Thoracic aorta (tissue), 2 donors: ENCODE measurements at regions not wholly inside any gene's neighbourhood (a gene's known extent, or its start where the extent isn't known, plus 50 kb on each side); places are given as distances from the start of the nearest gene placed in this dataset.
"Not testable (repeated sequence)": the region's sequence is repeated elsewhere in the genome, so short reads cannot be mapped to it uniquely, and the experiment has no call there.

Experiments used
- ATAC-seq: fragments of 150-250 bp; one replicate; pipeline ENCODE4 v1.8.0; 2017; ENCODE audit warnings: low read depth; ENCODE audit not compliant: insufficient number of reproducible peaks, low FRiP score
- DNase-seq: peaks from one replicate; pipeline ENCODE4 v3.0.0-alpha.2; 2020; ENCODE audit warnings: low spot score
- H3K27ac ChIP-seq, 2 donors: fragments of 200-600 bp; sonication (generic); 1 replicate in 1 of 2; 2 replicates in 1 of 2; pipeline ENCODE4 v1.5.1; 2016; ENCODE audit warnings: mild to moderate bottlenecking in 2 of 2, moderate library complexity in 2 of 2
- H3K27me3 ChIP-seq: fragments of 200-600 bp; sonication (generic); replicated peaks from 2 replicates; pipeline ENCODE4 v1.6.0; 2016; ENCODE audit warnings: mild to moderate bottlenecking; ENCODE audit not compliant: insufficient read depth
- H3K36me3 ChIP-seq: fragments of 200-600 bp; sonication (generic); one replicate; pipeline ENCODE4 v1.5.1; 2016
- H3K4me1 ChIP-seq, 2 donors: fragments of 200-600 bp; sonication (generic); 1 replicate in 1 of 2; 2 replicates in 1 of 2; pipeline versions ENCODE4 v1.5.1 to v1.6.0; 2016; ENCODE audit warnings: low read depth in 2 of 2, mild to moderate bottlenecking in 1 of 2; ENCODE audit not compliant: control insufficient read depth in 1 of 2
- H3K4me3 ChIP-seq: fragments of 200-600 bp; sonication (generic); 2 replicates; pipeline ENCODE4 v1.5.1; 2016; ENCODE audit warnings: mild to moderate bottlenecking
- H3K9me3 ChIP-seq: fragments of 200-600 bp; sonication (generic); 2 replicates; pipeline ENCODE4 v1.5.1; 2016
- CTCF ChIP-seq: fragments of 200-600 bp; sonication (generic); IDR thresholded peaks from one replicate; pipeline ENCODE4 v1.5.1; 2019; ENCODE audit warnings: antibody characterized with exemption

GRCh38 chr1:47491341-47491753 is 53.5 kb downstream of the FOXD2 start:
- no peaks in the 10 kb centered on the region for H3K27me3 ChIP-seq
- H3K4me3 ChIP-seq, result no peak overlapping the region
- ATAC-seq (no peak), DNase-seq (no peak)
- H3K36me3 ChIP-seq, result no peaks in the 10 kb centered on the region
- TF ChIP-seq CTCF, result no peak
- no peak overlapping the region for H3K27ac ChIP-seq
- H3K4me1 ChIP-seq, result no peaks in the 10 kb centered on the region
- H3K9me3 ChIP-seq, result no peaks in the 10 kb centered on the region

GRCh38 chr1:47495176-47495713 is 57.4 kb downstream of the FOXD2 start:
- ATAC-seq, result no peak
- Histone ChIP-seq H3K36me3 (no peaks in the 10 kb centered on the region), H3K27ac (no peak overlapping the region), H3K9me3 (no peaks in the 10 kb centered on the region), H3K4me3 (no peak overlapping the region), H3K27me3 (no peaks in the 10 kb centered on the region), H3K4me1 (no peaks in the 10 kb centered on the region)
- no peak for DNase-seq
- no peak for TF ChIP-seq CTCF

- Histone ChIP-seq H3K4me1 (no peaks in the 10 kb centered on the region), H3K27me3 (no peaks in the 10 kb centered on the region), H3K9me3 (no peaks in the 10 kb centered on the region), H3K4me3 (no peak overlapping the region), H3K27ac (no peak overlapping the region), H3K36me3 (no peaks in the 10 kb centered on the region)
- TF ChIP-seq CTCF, result no peak
- DNase-seq (no peak), ATAC-seq (no peak)
Measured at GRCh38 chr1:47498551-47498950, 60.7 kb downstream of the FOXD2 start.

- no peaks in the 10 kb centered on the region for H3K36me3 ChIP-seq
- H3K27ac ChIP-seq, result no peak overlapping the region
- H3K4me3 ChIP-seq, result no peak overlapping the region
- no peaks in the 10 kb centered on the region for H3K27me3 ChIP-seq
- ATAC-seq (no peak), DNase-seq (no peak)
- no peak for TF ChIP-seq CTCF
- H3K4me1 ChIP-seq, result no peaks in the 10 kb centered on the region
- H3K9me3 ChIP-seq, result no peaks in the 10 kb centered on the region
Measured at GRCh38 chr1:47501069-47501468, 63.2 kb downstream of the FOXD2 start.

GRCh38 chr1:47502746-47503370 is 65.0 kb downstream of the FOXD2 start:
- no peak for DNase-seq
- Histone ChIP-seq H3K9me3 (no peaks in the 10 kb centered on the region), H3K36me3 (no peaks in the 10 kb centered on the region), H3K4me1 (peaks cover 3 to 8% of the 10 kb centered on the region in 2 donors), H3K27me3 (no peaks in the 10 kb centered on the region), H3K27ac (no peak overlapping the region), H3K4me3 (no peak overlapping the region)
- no peak for ATAC-seq
- no peak for TF ChIP-seq CTCF

GRCh38 chr1:47504840-47505239 is 67.0 kb downstream of the FOXD2 start:
- not testable (repeated sequence) for H3K36me3 ChIP-seq, DNase-seq, H3K9me3 ChIP-seq, H3K4me3 ChIP-seq, H3K27ac ChIP-seq, ATAC-seq, H3K27me3 ChIP-seq
- H3K4me1 ChIP-seq, result peaks cover 11 to 21% of the 10 kb centered on the region in 2 donors
